Heart left ventricle (tissue), 13 donors: ENCODE measurements at regions not wholly inside any gene's neighbourhood (a gene's known extent, or its start where the extent isn't known, plus 50 kb on each side); places are given as distances from the start of the nearest gene placed in this dataset.

Experiments
- POLR2A ChIP-seq, 2 donors: fragments of 450-650 bp; IDR thresholded peaks; one replicate each; pipeline ENCODE4 v1.6.1; 2017; ENCODE audit warnings: antibody characterized with exemption in 2 of 2, mild to moderate bottlenecking in 2 of 2, moderate library complexity in 2 of 2
- TF ChIP-seq, protein P1 (sequence below), 12 donors: fragments of 200-600 bp; sonication (generic) in 4 of 12; IDR thresholded peaks; one replicate each; pipeline versions ENCODE4 v1.5.0 to v1.8.0; 2018 to 2022; ENCODE audit warnings: antibody characterized with exemption in 12 of 12, mild to moderate bottlenecking in 5 of 12
- donor health status: ischemic (EF 13 %, LVEDD 7.1; RV severe dilation, severe dysfunction).
- donor health status: DM: no; HTN: yes; CAD: no.
- donor health status: DM: no; HTN: no; CAD: no.
- donor health status: ischemic (EF 25% LVEDD 6.9; RV normal size, moderate dysfunction).
- donor health status: ischemic (EF 25% LVEDD 5.7; RV mildly dilated, moderate dysfunction).
- donor health status: ischemic (EF 35%, LVEDD 5.7; RV mildly dilated, moderate dysfunction).
- donor health status: nonischemic (EF 11% LVEDD 7.7; RV severe dilation, severe dysfunction).
- donor health status: DM: yes; HTN: yes; CAD: no.
- donor health status: PGD.
- donor health status: ischemic (EF 29% LVEDD 5.4; RV normal size, mild dysfunction).
- donor health status: nonischemic (EF 23%, LVEDD 6.1; RV moderate dilation, normal function).

DNA sequence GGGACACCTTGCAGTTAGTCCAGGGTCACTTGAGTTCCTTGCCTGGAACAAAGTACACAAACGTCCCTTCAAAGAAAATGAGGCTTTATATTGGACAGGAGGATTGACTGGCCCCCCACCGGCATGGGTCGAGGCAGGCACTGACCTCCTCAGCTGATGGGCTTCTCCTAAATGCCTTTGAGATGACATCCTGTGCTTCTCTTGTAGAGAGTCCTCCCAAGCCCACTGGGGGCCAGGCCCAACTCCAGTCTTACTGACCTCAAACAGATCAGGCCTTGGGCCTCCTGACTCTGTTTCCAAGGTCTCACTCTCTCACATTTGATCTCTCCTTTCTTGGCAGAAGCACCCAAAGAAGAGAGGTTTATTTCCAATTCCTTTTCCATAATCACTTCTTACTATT, 516.1 kb downstream of the MCTP2 start:
- TF ChIP-seq, protein P1, sequence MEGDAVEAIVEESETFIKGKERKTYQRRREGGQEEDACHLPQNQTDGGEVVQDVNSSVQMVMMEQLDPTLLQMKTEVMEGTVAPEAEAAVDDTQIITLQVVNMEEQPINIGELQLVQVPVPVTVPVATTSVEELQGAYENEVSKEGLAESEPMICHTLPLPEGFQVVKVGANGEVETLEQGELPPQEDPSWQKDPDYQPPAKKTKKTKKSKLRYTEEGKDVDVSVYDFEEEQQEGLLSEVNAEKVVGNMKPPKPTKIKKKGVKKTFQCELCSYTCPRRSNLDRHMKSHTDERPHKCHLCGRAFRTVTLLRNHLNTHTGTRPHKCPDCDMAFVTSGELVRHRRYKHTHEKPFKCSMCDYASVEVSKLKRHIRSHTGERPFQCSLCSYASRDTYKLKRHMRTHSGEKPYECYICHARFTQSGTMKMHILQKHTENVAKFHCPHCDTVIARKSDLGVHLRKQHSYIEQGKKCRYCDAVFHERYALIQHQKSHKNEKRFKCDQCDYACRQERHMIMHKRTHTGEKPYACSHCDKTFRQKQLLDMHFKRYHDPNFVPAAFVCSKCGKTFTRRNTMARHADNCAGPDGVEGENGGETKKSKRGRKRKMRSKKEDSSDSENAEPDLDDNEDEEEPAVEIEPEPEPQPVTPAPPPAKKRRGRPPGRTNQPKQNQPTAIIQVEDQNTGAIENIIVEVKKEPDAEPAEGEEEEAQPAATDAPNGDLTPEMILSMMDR (IDR thresholded peaks at IDR 0.05): no peak
- no peak for TF ChIP-seq POLR2A (IDR thresholded peaks at IDR 0.05)
